ENCODE measurements at regions not wholly inside any gene's neighbourhood (a gene's known extent, or its start where the extent isn't known, plus 50 kb on each side); places are given as distances from the start of the nearest gene placed in this dataset.
"Not testable (repeated sequence)": the region's sequence is repeated elsewhere in the genome, so short reads cannot be mapped to it uniquely, and the experiment has no call there.

DNA sequence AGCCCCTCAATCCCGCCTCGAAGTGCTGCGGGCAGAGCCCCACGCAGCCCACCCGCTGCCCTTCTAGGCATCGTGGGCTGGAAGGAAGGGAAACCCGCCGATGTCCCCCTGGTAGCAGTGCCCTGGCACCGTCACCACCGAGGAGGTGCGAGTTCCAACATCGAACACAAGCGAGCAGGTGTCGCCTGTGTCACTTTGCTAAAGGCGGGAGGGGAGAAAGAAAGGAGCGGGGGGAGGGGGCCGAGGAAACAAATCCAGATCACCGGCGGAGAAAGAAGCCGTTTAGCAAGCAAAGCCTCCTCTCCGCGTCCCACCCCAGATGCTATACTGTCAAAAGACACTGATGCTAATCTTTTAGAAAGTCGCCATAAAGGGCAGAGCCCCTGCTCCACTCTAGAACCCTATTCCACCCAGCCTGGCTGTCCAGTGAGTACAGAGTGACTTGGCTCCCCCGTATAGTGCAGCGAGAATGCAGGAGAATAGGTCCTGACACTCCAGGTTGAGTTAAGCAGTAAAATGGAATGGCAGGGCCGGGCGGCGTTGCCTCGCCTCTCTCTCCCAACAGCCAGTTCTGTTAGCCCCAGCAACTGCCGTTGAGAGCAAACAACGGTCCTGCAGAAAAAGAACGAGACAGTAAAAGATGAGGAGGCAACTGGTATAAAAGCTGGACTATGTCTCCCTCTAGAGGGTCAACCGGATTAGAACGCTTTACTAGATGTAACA lies 67.9 kb upstream of the USP15 start:
- peak in 3 of 4 donors; percentile 62 to 69 (median 66) for DNase-seq (ENCODE audit: low read depth in 4 of 4, low spot score in 3 of 4)

GRCh38 chr12:62192903-62193250 lies 67.3 kb upstream of the USP15 start:
- no peak for DNase-seq (ENCODE audit: low read depth in 4 of 4, low spot score in 3 of 4)

DNA sequence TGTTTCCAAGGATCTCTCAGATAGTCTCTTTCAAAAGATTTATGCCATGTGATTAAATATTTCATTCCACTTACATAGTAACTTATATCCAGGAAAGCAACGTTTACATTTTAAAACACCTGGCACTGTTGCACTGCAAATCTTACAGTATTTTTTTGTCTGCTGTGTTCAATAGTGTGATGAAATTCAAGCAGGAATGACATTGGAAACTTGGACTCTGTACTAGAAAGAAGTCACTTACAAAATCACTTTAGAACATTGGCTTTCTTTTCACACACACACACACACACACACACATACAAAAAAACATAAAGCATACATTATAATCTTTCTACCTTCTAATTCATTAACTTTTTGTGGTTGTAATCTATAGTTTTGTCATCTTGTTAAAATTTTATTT lies 66.2 kb upstream of the USP15 start:
- DNase-seq (ENCODE audit: low read depth in 4 of 4, low spot score in 3 of 4), result no peak

GRCh38 chr12:62194616-62195015 lies 65.6 kb upstream of the USP15 start:
- DNase-seq (ENCODE audit: low read depth in 4 of 4, low spot score in 3 of 4), result no peak

DNA sequence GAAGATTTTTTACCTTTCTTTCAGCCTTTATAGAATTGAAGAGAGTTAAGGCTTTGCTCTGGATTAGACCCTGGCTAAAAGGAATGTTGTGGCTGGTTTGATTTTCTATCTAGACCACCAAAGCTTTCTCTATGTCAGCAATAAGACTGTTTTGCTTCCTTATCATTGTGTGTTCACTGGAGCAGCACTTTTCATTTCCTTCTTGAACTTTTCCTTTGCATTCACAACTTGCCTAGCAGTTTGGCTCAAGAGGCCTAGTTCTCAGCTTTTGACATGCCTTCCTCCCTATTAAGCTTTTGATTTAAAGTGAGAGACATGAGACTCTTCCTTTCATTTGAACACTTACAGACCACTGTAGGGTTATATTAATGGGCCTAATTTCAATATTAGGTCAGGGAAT lies 64.1 kb upstream of the USP15 start:
- no peak for DNase-seq (ENCODE audit: low read depth in 4 of 4, low spot score in 3 of 4)

GRCh38 chr12:62202861-62203260 lies 57.3 kb upstream of the USP15 start:
- DNase-seq (ENCODE audit: low read depth in 4 of 4, low spot score in 3 of 4), result not testable (repeated sequence)

DNA sequence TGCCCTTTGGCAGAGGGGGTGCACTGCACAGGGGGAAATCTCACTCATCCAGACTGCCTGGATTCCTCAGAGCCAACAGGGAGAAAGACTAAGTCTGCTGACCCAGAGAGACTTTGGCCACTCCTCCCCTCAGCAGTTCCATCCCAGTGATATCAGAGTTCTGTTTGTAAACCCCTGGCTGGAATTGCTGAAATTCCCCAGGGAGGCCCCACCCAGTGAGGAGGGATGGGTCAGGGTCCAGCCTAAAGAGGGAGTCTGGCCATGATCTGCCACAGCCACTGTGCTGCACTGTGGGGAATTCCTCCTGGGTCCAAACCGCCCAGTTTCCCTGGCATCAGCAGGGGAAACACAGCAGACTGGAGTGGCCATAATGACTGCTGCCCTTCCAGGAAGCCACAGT lies 54.9 kb upstream of the USP15 start:
- no peak for DNase-seq (ENCODE audit: low read depth in 4 of 4, low spot score in 3 of 4)

- DNase-seq (ENCODE audit: low read depth in 4 of 4, low spot score in 3 of 4), result no peak
These were observed 53.0 kb upstream of the USP15 start for GRCh38 chr12:62207248-62207647.
